H1 (cell line): ENCODE measurements at regions not wholly inside any gene's neighbourhood (a gene's known extent, or its start where the extent isn't known, plus 50 kb on each side); places are given as distances from the start of the nearest gene placed in this dataset.

Source experiments
- CTCF ChIA-PET: fragments of 300-600 bp; sonication (Branson Sonifier 250); formaldehyde crosslinking; loops from one replicate; lab custom pipeline; 2021; ENCODE audit not compliant: partially characterized antibody; lab: Charles Lee
- POLR2A ChIA-PET: fragments of 300-600 bp; sonication (Branson Sonifier 250); formaldehyde crosslinking; loops from one replicate; lab custom pipeline; 2021; ENCODE audit warnings: inconsistent platforms; ENCODE audit not compliant: partially characterized antibody; lab: Charles Lee
- DNase-seq, 2 experiments: peaks; one replicate each; pipeline versions ENCODE4 v3.0.0 to v3.0.0-alpha.2; 2010 to 2022; ENCODE audit warnings: low spot score in 2 of 2, low read depth in 1 of 2, mixed read lengths in 1 of 2
- FAIRE-seq: peaks from 2 replicates; lab custom pipeline; 2011; peaks lifted over from hg19 to GRCh38; lab: Jason Lieb, UNC
- H2AFZ ChIP-seq: 2 replicates; pipeline ENCODE4 v1.8.1; 2012; ENCODE audit warnings: low read length, inconsistent platforms
- H2AK5ac ChIP-seq: 2 replicates; pipeline ENCODE4 v1.6.1; 2013; ENCODE audit warnings: low read depth, low read length
- H2BK120ac ChIP-seq: replicated peaks from 2 replicates; pipeline ENCODE3; 2013; ENCODE audit warnings: low read depth, low read length, inconsistent platforms
- H2BK12ac ChIP-seq: 2 replicates; pipeline ENCODE4 v1.6.1; 2013; ENCODE audit warnings: low read depth, low read length
- H2BK15ac ChIP-seq: 2 replicates; pipeline ENCODE4 v1.6.1; 2013; ENCODE audit warnings: low read length
- H2BK20ac ChIP-seq: 2 replicates; pipeline ENCODE4 v1.6.1; 2013; ENCODE audit warnings: low read length
- H2BK5ac ChIP-seq: 2 replicates; pipeline ENCODE4 v1.6.1; 2013; ENCODE audit warnings: low read depth, low read length
- H3K14ac ChIP-seq: 2 replicates; pipeline ENCODE4 v1.6.1; 2013; ENCODE audit warnings: inconsistent platforms; ENCODE audit not compliant: insufficient read length
- H3K18ac ChIP-seq: 2 replicates; pipeline ENCODE4 v1.6.1; 2013; ENCODE audit warnings: low read length; ENCODE audit errors: extremely low read depth
- H3K23ac ChIP-seq: 2 replicates; pipeline ENCODE4 v1.6.1; 2013; ENCODE audit warnings: inconsistent platforms; ENCODE audit not compliant: insufficient read length
- H3K23me2 ChIP-seq: 2 replicates; pipeline ENCODE4 v1.6.1; 2013; ENCODE audit warnings: low read depth, low read length
- H3K27ac ChIP-seq: 2 replicates; pipeline ENCODE4 v1.6.1; 2011; ENCODE audit warnings: low read depth, low read length, inconsistent platforms
- H3K27me3 ChIP-seq, 4 experiments: replicated peaks in 1 of 4; 1 replicate in 1 of 4; 2 replicates in 3 of 4; pipeline versions ENCODE4 v1.6.1 to v1.8.1; 2011 to 2013; ENCODE audit warnings: low read length in 3 of 4, mild to moderate bottlenecking in 3 of 4, inconsistent platforms in 2 of 4, mixed read lengths in 2 of 4, moderate library complexity in 1 of 4; ENCODE audit not compliant: control insufficient read depth in 3 of 4, insufficient read depth in 3 of 4; ENCODE audit errors: extremely low read depth in 1 of 4
- H3K36me3 ChIP-seq, 4 experiments: 2 replicates each; pipeline versions ENCODE4 v1.6.1 to v1.8.1; 2011 to 2013; ENCODE audit warnings: mild to moderate bottlenecking in 4 of 4, low read length in 3 of 4, moderate library complexity in 2 of 4, control low read depth in 1 of 4, inconsistent platforms in 1 of 4; ENCODE audit not compliant: insufficient read depth in 4 of 4, control insufficient read depth in 2 of 4
- H3K4ac ChIP-seq: replicated peaks from 2 replicates; pipeline ENCODE3; 2013; ENCODE audit warnings: low read length, low read depth, mixed read lengths, inconsistent platforms; ENCODE audit not compliant: insufficient read length
- H3K4me1 ChIP-seq, 4 experiments: replicated peaks in 1 of 4; 1 replicate in 1 of 4; 2 replicates in 3 of 4; pipeline versions ENCODE4 v1.6.1 to v1.8.1; 2011 to 2013; ENCODE audit warnings: low read length in 3 of 4, inconsistent platforms in 2 of 4, mixed read lengths in 1 of 4; ENCODE audit not compliant: insufficient read depth in 4 of 4, control insufficient read depth in 3 of 4
- H3K4me2 ChIP-seq, 2 experiments: 2 replicates each; pipeline versions ENCODE4 v1.6.1 to v1.8.1; 2011 to 2013; ENCODE audit warnings: low read depth in 2 of 2, low read length in 2 of 2, control low read depth in 1 of 2, inconsistent platforms in 1 of 2, mild to moderate bottlenecking in 1 of 2; ENCODE audit not compliant: insufficient read depth in 1 of 2
- H3K4me3 ChIP-seq, 4 experiments: fragments of 200-600, 300-600 bp in 1 of 4; sonication (generic), shearing (Covaris generic), sonication (Bioruptor Twin) in 1 of 4; 2 replicates each; pipeline versions ENCODE4 v1.5.1 to v1.8.1; 2011 to 2016; ENCODE audit warnings: low read length in 4 of 4, low read depth in 3 of 4, control low read depth in 2 of 4, inconsistent platforms in 2 of 4, mild to moderate bottlenecking in 2 of 4, mixed read lengths in 1 of 4, moderate library complexity in 1 of 4; ENCODE audit not compliant: insufficient read depth in 2 of 4; ENCODE audit errors: extremely low read depth in 1 of 4
- H3K56ac ChIP-seq: replicated peaks from 2 replicates; pipeline ENCODE3; 2013; ENCODE audit warnings: low read depth, mild to moderate bottlenecking, mixed read lengths, low read length, inconsistent platforms; ENCODE audit not compliant: insufficient read length
- H3K79me1 ChIP-seq: 2 replicates; pipeline ENCODE4 v1.6.1; 2013; ENCODE audit warnings: low read depth, low read length, control low read depth
- H3K79me2 ChIP-seq, 2 experiments: 2 replicates each; pipeline versions ENCODE4 v1.6.1 to v1.8.1; 2012 to 2013; ENCODE audit warnings: low read length in 2 of 2, mild to moderate bottlenecking in 2 of 2, inconsistent platforms in 1 of 2; ENCODE audit not compliant: insufficient read depth in 2 of 2, control insufficient read depth in 1 of 2
- H3K9ac ChIP-seq, 4 experiments: replicated peaks in 1 of 4; 1 replicate in 1 of 4; 2 replicates in 3 of 4; pipeline versions ENCODE4 v1.6.1 to v1.8.1; 2011 to 2013; ENCODE audit warnings: low read depth in 3 of 4, low read length in 3 of 4, control low read depth in 2 of 4, mild to moderate bottlenecking in 2 of 4, moderate library complexity in 2 of 4, inconsistent platforms in 1 of 4; ENCODE audit errors: extremely low read depth in 1 of 4
- H3K9me3 ChIP-seq, 2 experiments: 2 replicates each; pipeline versions ENCODE4 v1.6.1 to v1.8.1; 2012 to 2013; ENCODE audit warnings: mild to moderate bottlenecking in 2 of 2, moderate library complexity in 2 of 2, control low read depth in 1 of 2, inconsistent platforms in 1 of 2, low read depth in 1 of 2, low read length in 1 of 2, mixed read lengths in 1 of 2; ENCODE audit not compliant: insufficient read depth in 2 of 2
- H4K20me1 ChIP-seq, 2 experiments: replicated peaks in 1 of 2; 2 replicates each; pipeline versions ENCODE3 to v1.8.1; 2011 to 2013; ENCODE audit warnings: inconsistent platforms in 2 of 2, low read length in 2 of 2, mild to moderate bottlenecking in 1 of 2; ENCODE audit not compliant: insufficient read depth in 2 of 2, control insufficient read depth in 1 of 2
- H4K5ac ChIP-seq: 2 replicates; pipeline ENCODE4 v1.6.1; 2013; ENCODE audit warnings: low read length, low read depth, mixed read lengths, inconsistent platforms; ENCODE audit not compliant: insufficient read length
- H4K8ac ChIP-seq: 2 replicates; pipeline ENCODE4 v1.8.0; 2013; ENCODE audit warnings: mild to moderate bottlenecking, moderate library complexity, low read length, inconsistent platforms; ENCODE audit not compliant: insufficient read depth; ENCODE audit errors: extremely low read depth
- H4K91ac ChIP-seq: replicated peaks from 2 replicates; pipeline ENCODE3; 2013; ENCODE audit warnings: low read length, mixed read lengths, inconsistent platforms; ENCODE audit not compliant: insufficient read length
- JUN ChIP-seq: IDR thresholded peaks from 2 replicates; pipeline ENCODE4 v1.6.1; 2011; ENCODE audit warnings: low read depth, mild to moderate bottlenecking, improper control_type of control experiment, low read length
- RAD21 ChIP-seq, 2 experiments: IDR thresholded peaks in 1 of 2; conservative IDR thresholded peaks in 1 of 2; 2 replicates each; pipeline ENCODE4 v1.6.1; 2011; ENCODE audit warnings: low read depth in 2 of 2, low read length in 2 of 2, improper control_type of control experiment in 1 of 2, inconsistent platforms in 1 of 2, mild to moderate bottlenecking in 1 of 2, moderate library complexity in 1 of 2
- TAF1 ChIP-seq: IDR thresholded peaks from 2 replicates; pipeline ENCODE4 v1.6.1; 2011; ENCODE audit warnings: mild to moderate bottlenecking, low read depth, low read length
- TCF12 ChIP-seq: IDR thresholded peaks from 2 replicates; pipeline ENCODE4 v1.6.1; 2011; ENCODE audit warnings: low read depth, mild to moderate bottlenecking, low read length
- WGBS, 2 experiments: shearing (Covaris generic) in 1 of 2; methylation state at CpG; one replicate each; pipeline versions ENCODE4 v1.1.6 to v1.1.7; 2013 to 2015; ENCODE audit warnings: low lambda C conversion rate in 2 of 2, mixed read lengths in 2 of 2, inconsistent platforms in 1 of 2, low coverage in 1 of 2, missing lambda C conversion rate in 1 of 2; ENCODE audit not compliant: insufficient replicate concordance in 2 of 2, insufficient coverage in 1 of 2, insufficient read length in 1 of 2; ENCODE audit errors: extremely low coverage in 1 of 2, missing lambda C conversion rate in 1 of 2; 5-methylcytosine and 5-hydroxymethylcytosine counted together

DNA sequence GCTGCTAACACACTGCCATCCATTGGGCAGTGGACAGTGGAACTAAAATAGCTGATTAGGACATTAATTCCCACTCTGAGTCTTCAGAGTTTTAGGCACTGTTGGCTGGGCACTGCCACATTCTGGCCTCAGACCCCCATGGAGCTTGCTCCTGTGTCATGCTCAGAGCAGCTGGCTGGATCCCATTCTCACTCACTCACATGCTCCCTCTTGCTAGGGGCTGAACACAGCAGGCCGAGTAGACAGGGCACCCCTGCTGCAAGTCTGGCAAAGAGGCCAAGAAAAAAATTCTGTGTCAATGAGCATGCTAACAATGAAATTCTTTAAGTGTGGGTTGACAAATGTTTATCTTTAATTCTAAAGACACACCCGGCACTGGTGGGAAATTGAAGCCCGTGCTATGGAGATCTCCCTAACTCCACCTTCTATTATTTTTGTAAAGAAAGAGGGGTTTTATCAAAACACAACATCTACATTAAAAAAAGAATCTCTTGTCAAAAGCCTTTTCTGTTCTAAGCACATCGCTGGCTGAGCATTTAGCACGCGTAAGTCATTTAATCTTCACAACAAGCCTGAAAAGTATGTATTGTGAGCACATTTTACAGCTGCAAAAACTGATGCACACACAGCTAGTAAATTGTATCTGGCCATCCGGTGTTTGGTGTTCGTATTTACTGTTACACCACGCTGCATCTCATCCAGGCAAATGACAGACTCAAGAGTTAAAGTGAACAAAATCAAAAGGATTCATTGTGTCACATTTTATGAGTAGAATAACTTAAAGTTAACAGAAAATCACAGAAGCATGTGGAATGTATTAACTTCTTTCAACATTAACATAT is 362.1 kb downstream of the PLOD2 start:
- Histone ChIP-seq H3K9me3 (peaks cover 0 to 3% of the 10 kb centered on the region in 2 experiments; a peak in 2 of 4 replicates), H4K20me1 (no peaks in the 10 kb centered on the region), H4K5ac (no peak overlapping the region), H2BK15ac (no peak overlapping the region), H3K27ac (no peak overlapping the region), H3K79me1 (no peaks in the 10 kb centered on the region), H2BK12ac (no peak overlapping the region), H3K4me3 (no peak overlapping the region), H3K14ac (no peak overlapping the region), H3K9ac (no peak overlapping the region), H3K79me2 (no peaks in the 10 kb centered on the region), H3K56ac (no peak overlapping the region), H3K23ac (no peak overlapping the region), H3K27me3 (no peaks in the 10 kb centered on the region), H4K8ac (no peak overlapping the region), H2BK20ac (no peak overlapping the region), H3K18ac (no peak overlapping the region), H2BK120ac (no peak overlapping the region), H3K4ac (no peak overlapping the region), H3K4me2 (0 out of 4 replicates have a peak overlapping the region, but pooled peaks of 1 of the 2 experiments have one; percentile 17), H2AK5ac (no peak overlapping the region), H2AFZ (no peak overlapping the region; the same call in 1 of the 2 replicates), H3K36me3 (no peaks in the 10 kb centered on the region), H3K23me2 (no peaks in the 10 kb centered on the region), H3K4me1 (peaks cover 4 to 7% (median 6%) of the 10 kb centered on the region in 4 experiments; a peak in 3 of 7 replicates), H2BK5ac (no peak overlapping the region), H4K91ac (no peak overlapping the region)
- POLR2A ChIA-PET = no interaction called here
- CTCF ChIA-PET = interaction anchor here (0.6 to 1.3 kb wide), 5 partner anchors 12 to 551 kb away, joined by 3 to 6 read pairs (median 4); no protein-coding TSS in a partner anchor
- no peak for TF ChIP-seq JUN
- 0 out of 2 replicates have a peak, but pooled peaks have one; percentile 33 for TF ChIP-seq TCF12
- peak in 1 of 2 experiments; percentile 17; a peak in 1 of 4 replicates for TF ChIP-seq RAD21 (IDR thresholded peaks at IDR 0.05 in 1 of 2, conservative IDR thresholded peaks at IDR 0.05 in 1 of 2; ENCODE audit: low read depth in 2 of 2, low read length in 2 of 2)
- TF ChIP-seq TAF1 = no peak
- peak in 1 of 2 experiments; percentile 46 for DNase-seq
- no peak for FAIRE-seq
- 81% methylated on average over 9 of the region's 9 CpGs; no CpG with 5 or more reads in 1 of the 2 experiments for whole genome bisulfite sequencing, 2 experiments
